8988T (cell line): ENCODE measurements at regions not wholly inside any gene's neighbourhood (a gene's known extent, or its start where the extent isn't known, plus 50 kb on each side); places are given as distances from the start of the nearest gene placed in this dataset.

Experiments
- DNase-seq: peaks from one replicate; pipeline ENCODE4 v3.0.0; 2011

DNA sequence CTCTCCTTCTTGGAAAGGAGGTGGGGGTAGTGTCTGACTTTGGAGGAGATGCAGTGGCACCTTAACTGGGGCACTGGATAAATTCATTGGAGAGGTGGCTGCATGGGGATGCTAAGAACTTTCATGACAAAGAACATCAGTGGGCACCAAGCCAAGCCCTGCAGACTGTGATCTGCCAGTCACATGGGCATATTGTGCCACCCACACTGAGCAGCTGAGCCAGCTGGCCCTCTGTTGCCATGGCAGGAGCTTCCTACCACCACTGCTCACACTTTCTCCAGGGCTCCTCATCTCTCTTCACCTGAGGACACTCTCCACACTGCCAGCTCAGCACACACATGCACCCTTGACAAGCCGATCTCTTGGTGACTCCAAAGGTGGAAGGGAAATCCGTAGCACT, 715.6 kb downstream of the QKI start:
- no peak for DNase-seq

GRCh38 chr6:164129218-164129617, 714.7 kb downstream of the QKI start:
- no peak for DNase-seq

DNA sequence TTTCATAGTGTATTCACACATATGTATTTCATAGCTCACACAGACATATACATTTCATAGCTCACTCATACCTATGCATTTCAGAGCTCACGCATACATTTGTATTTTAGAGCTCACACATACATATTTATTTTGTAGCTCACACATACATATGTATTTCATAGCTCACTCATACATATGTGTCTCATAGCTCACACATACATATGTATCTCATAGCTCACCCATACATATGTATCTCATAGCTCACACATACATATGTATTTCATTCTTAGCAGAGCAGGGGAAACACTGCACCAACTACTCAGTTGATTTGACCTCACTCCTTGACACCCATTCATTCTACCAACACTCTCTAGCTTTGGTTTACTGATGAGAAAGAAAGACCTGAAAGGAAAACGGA, 713.6 kb downstream of the QKI start:
- DNase-seq: no peak

DNA sequence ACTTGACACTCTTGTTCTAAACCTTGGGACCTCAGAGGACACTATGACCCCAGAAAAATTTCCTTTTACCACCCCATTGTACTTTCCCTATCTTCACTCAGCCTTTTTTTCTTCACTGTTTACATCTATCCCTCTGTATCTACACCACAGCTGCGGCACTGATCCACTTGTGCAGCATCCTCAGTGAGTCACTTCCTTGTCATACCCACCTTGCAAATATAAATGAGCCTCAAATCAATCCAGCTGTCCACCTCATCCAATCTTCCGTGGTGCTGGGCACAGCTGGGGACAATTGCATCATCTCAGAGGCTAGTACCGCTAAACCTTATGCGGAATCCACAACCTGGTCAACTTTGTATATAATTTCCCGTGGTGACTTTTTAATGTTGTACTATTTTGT, 710.5 kb downstream of the QKI start:
- no peak for DNase-seq

DNA sequence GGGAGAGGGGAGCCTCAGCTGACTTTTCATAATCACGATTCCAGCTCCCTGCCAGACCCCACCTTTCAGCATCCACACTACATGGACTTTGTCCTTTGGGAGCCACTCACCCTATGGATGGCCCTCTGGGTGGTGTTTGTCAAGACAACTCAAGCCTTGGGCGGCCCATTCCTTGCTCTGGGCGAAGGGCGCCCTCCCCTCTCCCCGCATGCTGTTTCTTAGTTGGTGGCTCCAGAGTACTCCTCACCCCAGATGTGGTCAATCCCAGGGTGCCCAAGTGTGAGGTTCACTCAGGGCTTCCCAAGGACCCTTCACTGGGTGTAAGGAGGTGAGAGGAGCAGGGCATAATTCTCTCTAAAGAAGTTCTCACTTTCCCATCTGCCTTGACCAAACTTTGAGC, 710.0 kb downstream of the QKI start:
- DNase-seq: no peak

DNA sequence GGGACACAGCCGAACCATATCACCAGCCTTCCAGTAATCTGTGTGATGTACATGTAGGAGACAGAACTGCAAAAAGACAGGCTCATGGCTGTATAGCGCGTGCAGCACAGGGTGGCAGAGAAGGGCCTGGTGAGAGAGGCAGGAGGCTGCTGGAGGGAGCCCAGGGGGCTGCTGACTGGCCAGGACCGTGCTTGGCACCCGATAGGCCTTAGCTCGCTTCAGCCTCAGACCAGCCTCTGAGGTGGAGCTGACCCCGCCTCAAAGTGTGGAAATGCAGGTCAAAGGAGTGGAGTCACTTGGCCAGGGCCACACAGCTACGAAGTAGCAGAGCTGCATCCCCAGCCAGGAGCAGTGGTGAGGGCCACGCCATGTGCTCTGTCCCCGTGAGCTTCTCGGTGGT, 707.6 kb downstream of the QKI start:
- no peak for DNase-seq

- no peak for DNase-seq
Measured at GRCh38 chr6:164121527-164121926, 707.0 kb downstream of the QKI start.

DNA sequence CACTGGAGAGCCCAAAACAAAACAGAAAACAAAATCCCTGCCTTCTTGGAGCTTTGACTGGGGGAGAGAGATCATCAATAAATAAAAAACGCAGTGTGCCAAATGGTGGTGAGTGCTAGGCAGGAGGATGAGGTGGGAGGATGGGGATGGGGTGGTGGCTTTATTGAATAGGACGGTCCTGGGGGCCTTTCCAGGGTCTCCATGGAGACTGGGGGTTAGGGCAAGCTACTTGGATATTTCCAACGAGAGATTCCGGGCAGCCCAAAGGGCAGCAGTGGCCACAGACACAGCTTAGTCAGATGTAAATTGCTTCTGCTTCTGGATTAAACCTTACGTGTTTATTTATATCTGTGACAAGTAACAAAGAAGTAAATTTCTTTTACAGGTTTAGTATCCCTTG, 700.1 kb downstream of the QKI start:
- no peak for DNase-seq

DNA sequence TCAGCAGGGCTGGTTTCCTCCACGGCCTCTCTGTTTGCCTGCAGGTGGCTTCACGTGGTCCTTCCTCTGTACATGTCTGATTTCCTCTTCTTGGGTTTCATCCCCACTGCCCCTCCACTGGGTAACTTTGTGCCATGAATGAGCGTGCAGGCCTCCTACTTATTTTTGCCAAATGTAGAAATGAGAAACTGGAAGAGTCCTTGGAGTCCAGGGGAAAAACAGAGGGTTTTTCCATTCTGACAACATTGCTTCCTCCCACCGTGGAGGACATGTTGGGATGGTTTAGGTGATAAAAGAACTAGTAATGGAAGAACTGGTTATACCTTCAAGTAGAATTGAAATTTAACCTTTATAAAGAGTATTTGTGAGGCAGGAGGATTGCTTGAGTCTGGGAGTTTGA, 699.5 kb downstream of the QKI start:
- no peak for DNase-seq

DNA sequence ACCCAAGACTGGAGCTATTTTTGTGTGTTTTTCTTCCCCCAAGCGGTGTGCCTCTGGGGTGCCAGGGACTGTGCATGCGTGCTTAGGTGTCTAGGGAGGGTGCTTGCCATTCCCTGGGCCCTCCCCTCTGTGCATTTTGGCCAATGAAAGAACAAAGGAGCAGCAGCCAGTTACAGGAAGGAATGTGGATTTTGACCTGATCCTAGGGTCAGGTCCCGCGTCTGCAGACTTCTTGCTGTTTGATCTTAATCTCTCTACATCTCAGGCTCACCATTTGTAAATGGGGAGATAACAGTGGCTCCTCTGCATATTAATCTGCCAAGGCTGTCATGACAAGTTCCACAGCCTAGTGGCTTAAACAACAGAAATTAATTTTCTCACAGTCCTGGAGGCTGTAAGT, 699.1 kb downstream of the QKI start:
- DNase-seq: no peak

DNA sequence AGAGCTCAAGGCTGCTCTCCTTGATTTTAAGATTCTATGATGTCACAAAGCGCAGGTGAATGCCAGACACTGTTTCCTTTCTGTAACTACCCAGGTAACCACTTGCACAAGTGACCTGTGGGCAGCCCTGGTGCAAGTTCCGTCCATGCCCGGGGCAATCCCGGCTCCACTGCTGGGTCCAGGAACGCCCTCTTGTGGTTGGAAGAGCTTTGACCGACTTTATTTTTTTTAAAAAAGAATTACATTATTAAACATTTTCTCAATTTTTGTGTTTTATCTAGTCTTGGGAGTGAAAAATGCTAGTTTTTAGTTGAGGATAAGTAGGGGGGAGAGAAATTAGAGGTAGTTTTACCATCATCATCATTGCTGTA, 695.2 kb downstream of the QKI start:
- peak; percentile 53 for DNase-seq

DNA sequence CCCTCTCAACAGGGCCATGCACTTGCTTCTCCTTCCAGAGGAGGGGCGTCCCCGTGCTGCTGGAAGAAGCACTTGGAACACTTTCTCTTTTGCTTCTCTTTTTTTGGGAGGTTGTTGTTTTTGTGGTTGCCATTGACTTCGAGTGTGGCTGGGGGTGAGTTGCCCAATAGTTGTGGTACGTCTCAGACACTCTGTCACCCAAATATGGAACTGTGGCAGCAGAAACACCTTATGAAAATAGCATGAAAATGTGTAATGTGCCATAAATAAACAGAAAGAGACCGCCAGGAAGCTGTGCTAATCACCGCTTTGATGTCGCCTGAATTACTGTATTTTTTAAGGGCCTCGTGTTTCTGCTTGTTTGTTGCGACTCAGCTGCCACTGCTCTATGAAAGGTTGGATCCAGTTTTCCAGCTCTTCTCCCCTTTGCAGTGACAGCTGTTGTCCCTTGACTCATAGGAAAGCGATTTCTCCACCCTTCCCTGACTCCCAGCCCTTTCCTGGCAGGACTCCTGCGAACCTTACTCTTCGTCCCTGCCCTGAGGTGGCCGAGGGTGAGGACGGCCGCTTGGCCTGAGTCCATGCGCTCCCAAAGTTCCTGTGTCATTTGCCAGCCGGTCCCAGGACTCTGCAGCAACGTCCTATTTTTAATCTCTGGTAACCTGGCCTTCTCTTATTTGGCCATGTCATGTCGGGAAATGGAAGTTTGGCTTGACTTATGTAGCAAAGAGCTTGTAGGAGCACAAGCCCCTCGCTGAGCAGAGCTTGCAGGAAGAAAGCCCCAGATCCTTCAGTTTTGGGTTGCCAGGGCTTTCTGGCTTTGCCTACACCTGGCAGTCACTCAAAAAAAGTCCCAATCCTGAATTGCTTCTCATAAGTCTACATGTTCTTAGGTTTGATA, 694.6 kb downstream of the QKI start:
- peak; percentile 59 for DNase-seq

- no peak for DNase-seq
Measured at GRCh38 chr6:164108092-164108491, 693.6 kb downstream of the QKI start.

GRCh38 chr6:164107297-164107995, 692.9 kb downstream of the QKI start:
- no peak for DNase-seq

GRCh38 chr6:164106345-164106769, 691.8 kb downstream of the QKI start:
- peak; percentile 55 for DNase-seq

DNA sequence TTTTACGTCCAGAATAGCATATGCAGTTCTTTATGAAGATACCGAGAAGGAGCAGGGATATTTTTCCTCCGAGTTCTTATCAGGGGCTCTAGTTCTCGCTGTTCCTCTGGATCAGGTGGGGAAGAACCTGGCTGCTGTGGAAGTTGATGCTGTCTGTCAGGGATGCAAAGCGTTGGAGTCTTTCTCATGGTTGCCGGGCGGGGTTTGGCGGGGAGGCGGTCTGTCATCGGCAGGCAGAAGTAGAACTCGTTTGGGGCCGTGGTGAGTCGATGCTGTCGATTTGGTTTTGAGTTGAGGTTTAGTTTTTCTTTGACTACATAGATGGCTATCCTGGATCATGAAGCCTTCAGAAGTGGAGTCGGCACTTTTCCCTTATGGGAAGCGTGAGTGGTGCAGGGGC, 691.2 kb downstream of the QKI start:
- no peak for DNase-seq

GRCh38 chr6:164104432-164104831, 689.9 kb downstream of the QKI start:
- DNase-seq: no peak

DNA sequence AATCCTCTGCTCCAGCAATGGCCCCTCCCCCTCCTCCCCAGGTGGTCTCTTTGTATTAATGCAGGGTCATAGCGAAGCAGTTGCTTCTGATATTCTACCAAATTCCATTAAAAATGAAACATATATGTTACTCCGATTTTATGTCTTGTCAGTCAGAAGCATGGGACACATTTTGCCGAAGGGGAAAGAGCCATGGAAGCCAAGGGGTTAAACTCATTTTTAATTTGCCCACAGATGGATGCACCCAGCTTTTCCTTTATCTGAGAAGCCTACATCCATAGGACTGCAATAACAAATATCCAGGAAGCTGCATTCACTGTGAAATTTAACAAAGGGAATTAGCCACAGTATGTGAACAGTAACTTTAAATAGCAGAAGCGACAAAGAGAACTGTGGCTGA, 688.2 kb downstream of the QKI start:
- no peak for DNase-seq

- no peak for DNase-seq
Measured at GRCh38 chr6:164101859-164102258, 687.3 kb downstream of the QKI start.

GRCh38 chr6:164099269-164099865, 684.8 kb downstream of the QKI start:
- DNase-seq: no peak

- DNase-seq: no peak
Measured at GRCh38 chr6:164098857-164099267, 684.3 kb downstream of the QKI start.

DNA sequence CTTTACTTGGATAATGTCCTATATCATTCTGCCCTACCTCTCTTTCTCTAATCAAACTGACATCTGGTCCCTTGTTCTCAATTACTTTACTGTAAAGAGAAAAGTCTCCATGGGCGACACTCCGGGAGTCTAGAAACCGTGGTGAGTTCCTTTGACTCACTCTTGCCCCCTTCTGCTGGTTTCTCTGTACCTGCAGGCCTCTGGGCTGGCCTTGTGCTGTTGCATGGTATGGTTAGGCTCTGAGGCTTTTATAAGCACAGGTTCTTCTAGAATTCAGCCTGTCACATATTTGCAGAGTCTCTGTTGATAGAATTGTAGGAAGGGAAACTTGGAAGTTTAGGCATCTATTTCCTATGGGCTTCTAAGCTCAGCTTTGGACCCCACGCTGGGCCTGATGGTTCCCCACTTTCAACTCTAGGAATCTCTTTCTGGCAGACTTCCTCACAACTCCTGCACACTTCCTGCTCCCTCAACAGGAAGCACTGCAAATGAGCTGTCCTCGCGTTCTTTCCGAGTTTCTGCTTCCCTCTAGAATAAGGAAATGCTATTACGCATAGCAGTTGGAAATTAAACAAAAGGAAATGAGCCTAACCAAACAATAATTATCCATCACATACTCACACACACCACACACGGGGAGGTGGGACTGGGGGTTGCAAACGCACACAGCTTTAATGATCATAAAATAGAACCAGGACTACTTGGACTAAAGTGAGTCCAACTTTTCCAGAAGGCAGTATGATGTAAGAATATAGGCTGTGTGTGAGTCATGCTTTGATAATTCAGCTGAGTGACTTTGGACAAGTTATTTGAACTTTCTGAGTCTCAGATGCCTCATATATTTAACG, 683.3 kb downstream of the QKI start:
- DNase-seq: peak; percentile 28

DNA sequence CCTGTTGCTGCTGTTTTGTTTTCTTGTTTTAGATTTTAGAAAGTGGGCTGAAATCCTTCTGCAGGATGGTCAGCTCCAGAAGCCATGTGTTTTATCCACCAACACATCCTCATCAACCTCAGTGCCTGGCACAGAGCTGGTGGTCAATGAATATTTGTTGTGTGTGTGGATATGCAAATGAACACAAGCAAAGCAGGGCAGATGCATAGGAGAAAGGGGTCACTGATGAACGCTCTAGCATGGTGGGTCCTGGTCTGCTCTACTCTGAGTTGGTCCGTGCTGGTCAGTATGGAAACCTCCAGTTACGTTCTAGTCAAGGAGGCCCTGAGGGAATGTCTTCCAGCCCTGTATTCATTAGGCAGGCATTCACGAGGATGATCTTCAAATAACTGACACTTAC, 682.5 kb downstream of the QKI start:
- no peak for DNase-seq
